C4-2B (cell line): ENCODE measurements at regions not wholly inside any gene's neighbourhood (a gene's known extent, or its start where the extent isn't known, plus 50 kb on each side); places are given as distances from the start of the nearest gene placed in this dataset.

ENCODE experiments used
- ZFX ChIP-seq: fragments of 450-650 bp; IDR thresholded peaks from 2 replicates; pipeline ENCODE4 v1.6.1; 2017
- TF ChIP-seq, protein P1 (sequence below): fragments of 450-650 bp; conservative IDR thresholded peaks from 2 replicates; pipeline ENCODE4 v1.5.1; 2017; ENCODE audit warnings: mild to moderate bottlenecking

DNA sequence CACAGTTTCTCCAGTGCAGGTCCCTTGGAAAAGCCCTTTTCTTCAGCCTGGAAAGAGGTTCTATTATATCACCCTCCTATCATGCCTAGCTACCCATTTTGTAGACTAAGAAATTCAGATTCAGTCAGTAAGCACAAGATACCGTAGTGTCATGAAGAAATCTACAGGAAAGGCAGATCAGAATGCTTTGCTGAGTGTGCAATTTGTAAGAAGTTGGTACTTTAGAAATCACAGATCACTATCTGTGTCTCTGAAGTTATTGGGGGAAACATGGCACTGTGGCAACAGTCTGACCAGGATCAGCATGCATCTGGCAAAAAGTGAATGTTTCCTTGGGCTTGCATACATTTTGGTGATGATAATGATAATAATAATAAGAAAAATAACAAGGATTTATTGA is 531.8 kb downstream of the EPHB1 start:
- TF ChIP-seq, protein P1, sequence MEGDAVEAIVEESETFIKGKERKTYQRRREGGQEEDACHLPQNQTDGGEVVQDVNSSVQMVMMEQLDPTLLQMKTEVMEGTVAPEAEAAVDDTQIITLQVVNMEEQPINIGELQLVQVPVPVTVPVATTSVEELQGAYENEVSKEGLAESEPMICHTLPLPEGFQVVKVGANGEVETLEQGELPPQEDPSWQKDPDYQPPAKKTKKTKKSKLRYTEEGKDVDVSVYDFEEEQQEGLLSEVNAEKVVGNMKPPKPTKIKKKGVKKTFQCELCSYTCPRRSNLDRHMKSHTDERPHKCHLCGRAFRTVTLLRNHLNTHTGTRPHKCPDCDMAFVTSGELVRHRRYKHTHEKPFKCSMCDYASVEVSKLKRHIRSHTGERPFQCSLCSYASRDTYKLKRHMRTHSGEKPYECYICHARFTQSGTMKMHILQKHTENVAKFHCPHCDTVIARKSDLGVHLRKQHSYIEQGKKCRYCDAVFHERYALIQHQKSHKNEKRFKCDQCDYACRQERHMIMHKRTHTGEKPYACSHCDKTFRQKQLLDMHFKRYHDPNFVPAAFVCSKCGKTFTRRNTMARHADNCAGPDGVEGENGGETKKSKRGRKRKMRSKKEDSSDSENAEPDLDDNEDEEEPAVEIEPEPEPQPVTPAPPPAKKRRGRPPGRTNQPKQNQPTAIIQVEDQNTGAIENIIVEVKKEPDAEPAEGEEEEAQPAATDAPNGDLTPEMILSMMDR, result no peak
- TF ChIP-seq ZFX, result no peak
